WI38 (cell line): ENCODE measurements at regions not wholly inside any gene's neighbourhood (a gene's known extent, or its start where the extent isn't known, plus 50 kb on each side); places are given as distances from the start of the nearest gene placed in this dataset.
"Not testable (repeated sequence)": the region's sequence is repeated elsewhere in the genome, so short reads cannot be mapped to it uniquely, and the experiment has no call there.

ENCODE experiments used
- H3K4me3 ChIP-seq: 2 replicates; pipeline ENCODE4 v1.5.1; 2011; ENCODE audit warnings: low read depth, mild to moderate bottlenecking, control low read depth, low read length
- CTCF ChIP-seq: IDR thresholded peaks from 2 replicates; pipeline ENCODE4 v1.5.1; 2012; ENCODE audit warnings: low read depth, mild to moderate bottlenecking, control low read depth, low read length

DNA sequence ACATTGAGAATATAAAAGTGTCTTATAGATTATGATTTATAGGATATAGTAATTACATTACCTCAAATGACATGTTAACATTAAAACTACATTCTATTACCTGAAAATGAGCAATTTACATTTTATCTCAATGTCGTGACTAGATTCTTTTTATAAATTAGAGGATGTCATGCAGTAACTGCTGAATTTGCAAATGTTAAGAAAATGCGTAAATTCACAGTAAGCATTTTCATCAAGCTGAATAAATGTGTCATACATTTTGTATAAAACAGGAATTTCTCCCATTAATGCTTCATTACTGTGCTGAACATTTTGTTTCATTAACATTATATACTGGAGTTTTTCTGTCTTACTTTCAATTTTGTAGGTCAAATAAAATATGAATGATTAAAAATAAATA lies 1460.7 kb upstream of the B3GALT2 start:
- H3K4me3 ChIP-seq: no peak overlapping the region
- TF ChIP-seq CTCF: no peak

DNA sequence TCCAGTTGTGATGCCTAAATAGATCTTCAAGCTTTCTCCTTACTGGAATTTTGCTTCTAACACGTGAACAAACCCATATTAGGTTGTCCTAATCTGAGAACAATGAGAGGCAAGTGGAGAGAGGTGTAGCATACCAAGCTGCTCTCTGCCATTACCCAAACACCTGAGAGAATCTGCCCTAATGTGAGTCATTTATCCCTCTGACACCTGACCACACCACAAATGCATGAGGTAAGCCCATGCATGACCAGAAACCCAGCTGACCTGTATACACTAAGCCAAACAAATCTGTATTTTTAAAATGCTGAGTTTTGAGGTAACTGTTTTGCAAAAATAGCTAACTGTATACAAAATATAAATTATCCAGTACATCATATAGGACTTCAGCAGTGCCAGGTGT lies 1458.1 kb upstream of the B3GALT2 start:
- no peak overlapping the region for H3K4me3 ChIP-seq
- TF ChIP-seq CTCF: no peak

DNA sequence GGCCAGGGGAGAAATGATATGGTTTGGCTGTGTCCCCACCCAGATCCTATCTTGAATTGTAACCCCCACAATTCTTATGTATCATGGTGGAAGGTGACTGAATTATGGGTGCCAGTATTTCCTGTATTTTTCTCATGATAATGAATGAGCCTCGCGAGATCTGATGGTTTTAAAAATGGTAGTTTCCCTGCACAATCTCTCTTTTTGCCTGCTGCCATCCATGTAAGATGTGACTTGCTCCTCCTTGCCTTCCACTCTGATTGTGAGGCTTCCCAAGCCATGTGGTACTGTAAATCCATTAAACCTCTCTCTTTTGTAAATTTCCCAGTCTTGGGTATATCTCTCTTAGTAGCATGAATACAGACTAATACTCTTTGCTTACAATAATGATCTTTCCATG lies 1453.9 kb upstream of the B3GALT2 start:
- TF ChIP-seq CTCF: no peak

DNA sequence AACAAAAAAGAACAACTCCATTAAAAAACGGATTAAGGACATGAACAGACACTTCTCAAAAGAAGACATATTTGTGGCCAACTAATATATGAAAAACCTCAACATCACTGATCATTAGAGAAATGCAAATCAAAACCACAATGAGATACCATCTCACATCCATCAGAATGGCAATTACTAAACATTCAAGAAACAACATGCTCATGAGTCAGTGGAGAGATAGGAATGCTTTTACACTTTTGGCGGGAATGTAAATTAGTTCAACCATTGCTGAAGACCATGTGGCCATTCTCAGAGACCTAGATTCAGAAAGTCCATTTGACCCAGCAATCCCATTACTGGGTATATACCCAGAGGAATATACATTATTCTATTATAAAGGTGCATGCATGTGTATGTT lies 1442.6 kb upstream of the B3GALT2 start:
- H3K4me3 ChIP-seq: no peak overlapping the region
- TF ChIP-seq CTCF: no peak

More for the DNA sequence above, 1453.9 kb upstream of the B3GALT2 start:
- no peak overlapping the region for H3K4me3 ChIP-seq

- no peak overlapping the region for H3K4me3 ChIP-seq
- no peak for TF ChIP-seq CTCF
Measured at GRCh38 chr1:194624833-194625232, 1438.4 kb upstream of the B3GALT2 start.

GRCh38 chr1:194618101-194618500 lies 1431.7 kb upstream of the B3GALT2 start:
- TF ChIP-seq CTCF: no peak
- no peak overlapping the region for H3K4me3 ChIP-seq

GRCh38 chr1:194617272-194617671 lies 1430.9 kb upstream of the B3GALT2 start:
- not testable (repeated sequence) for H3K4me3 ChIP-seq

DNA sequence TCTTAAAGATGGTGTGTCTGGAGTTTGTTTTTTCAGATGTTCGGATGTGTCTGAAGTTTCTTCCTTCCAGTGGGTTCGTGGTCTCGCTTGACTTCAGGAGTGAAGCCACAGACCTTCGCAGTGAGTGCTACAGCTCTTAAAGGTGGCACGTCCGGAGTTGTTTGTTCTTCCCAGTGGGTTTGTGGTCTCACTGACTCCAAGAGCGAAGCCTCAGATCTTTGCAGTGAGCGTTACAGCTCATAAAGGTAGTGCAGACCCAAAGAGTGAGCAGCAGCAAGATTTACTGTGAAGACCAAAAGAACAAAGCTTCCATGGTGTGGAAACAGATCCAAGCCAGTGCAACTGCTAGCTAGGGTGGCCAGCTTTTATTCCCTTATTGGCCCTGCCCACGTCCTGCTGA lies 1430.4 kb upstream of the B3GALT2 start:
- no peak overlapping the region for H3K4me3 ChIP-seq

More for the DNA sequence above, 1430.4 kb upstream of the B3GALT2 start:
- TF ChIP-seq CTCF: no peak
